WTC11 (cell line): ENCODE measurements at regions not wholly inside any gene's neighbourhood (a gene's known extent, or its start where the extent isn't known, plus 50 kb on each side); places are given as distances from the start of the nearest gene placed in this dataset.
"Not testable (repeated sequence)": the region's sequence is repeated elsewhere in the genome, so short reads cannot be mapped to it uniquely, and the experiment has no call there.

ENCODE experiments used
- CTCF ChIP-seq: fragments of 200-600 bp; IDR thresholded peaks from 2 replicates; pipeline ENCODE4 v1.8.0; 2022; ENCODE audit warnings: antibody characterized with exemption
- NR1H2 ChIP-seq: sonication (generic); formaldehyde crosslinking; IDR thresholded peaks from 2 replicates; pipeline ENCODE4 v1.9.0; 2021; ENCODE audit warnings: mild to moderate bottlenecking, moderate library complexity, missing genetic modification reagents
- TF ChIP-seq, protein P1 (sequence below): sonication (generic); formaldehyde crosslinking; IDR thresholded peaks from 2 replicates; pipeline ENCODE4 v1.8.0; 2022; ENCODE audit warnings: mild to moderate bottlenecking, missing genetic modification reagents

DNA sequence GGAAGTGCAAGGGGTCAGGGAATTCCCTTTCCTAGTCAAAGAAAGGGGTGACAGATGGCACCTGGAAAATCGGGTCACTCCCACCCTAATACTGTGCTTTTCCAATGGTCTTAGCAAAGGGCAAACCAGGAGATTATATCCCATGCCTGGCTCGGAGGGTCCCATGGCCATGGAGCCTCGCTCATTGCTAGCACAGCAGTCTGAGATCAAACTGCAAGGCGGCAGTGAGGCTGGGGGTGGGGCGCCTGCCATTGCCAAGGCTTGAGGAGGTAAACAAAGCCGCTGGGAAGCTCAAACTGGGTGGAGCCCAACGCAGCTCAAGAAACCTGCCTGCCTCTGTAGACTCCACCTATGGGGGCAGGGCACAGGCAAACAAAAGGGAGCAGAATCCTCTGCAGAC is 714.4 kb upstream of the MGAT4C start:
- TF ChIP-seq CTCF; NR1H2 (CRISPR knock-in tag): not testable (repeated sequence)
- TF ChIP-seq, protein P1, sequence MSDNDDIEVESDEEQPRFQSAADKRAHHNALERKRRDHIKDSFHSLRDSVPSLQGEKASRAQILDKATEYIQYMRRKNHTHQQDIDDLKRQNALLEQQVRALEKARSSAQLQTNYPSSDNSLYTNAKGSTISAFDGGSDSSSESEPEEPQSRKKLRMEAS (CRISPR knock-in tag) = not testable (repeated sequence)
